Ovary (tissue), 3 donors: ENCODE measurements at regions not wholly inside any gene's neighbourhood (a gene's known extent, or its start where the extent isn't known, plus 50 kb on each side); places are given as distances from the start of the nearest gene placed in this dataset.

Source experiments
- CTCF ChIP-seq, 3 donors: fragments of 450-650 bp in 2 of 3; fragments of 200-600 bp in 1 of 3; IDR thresholded peaks; one replicate each; pipeline versions ENCODE4 v1.5.1 to v1.8.0; 2016 to 2022; ENCODE audit warnings: antibody characterized with exemption in 3 of 3, mild to moderate bottlenecking in 1 of 3
- EP300 ChIP-seq: sonication (generic); formaldehyde crosslinking; IDR thresholded peaks from one replicate; pipeline ENCODE4 v1.6.1; 2017; ENCODE audit warnings: antibody characterized with exemption
- POLR2A ChIP-seq: fragments of 450-650 bp; IDR thresholded peaks from one replicate; pipeline ENCODE4 v1.6.1; 2017; ENCODE audit warnings: antibody characterized with exemption, mild to moderate bottlenecking, moderate library complexity
- donor health status: DM: no; HTN: no; CAD: no.

DNA sequence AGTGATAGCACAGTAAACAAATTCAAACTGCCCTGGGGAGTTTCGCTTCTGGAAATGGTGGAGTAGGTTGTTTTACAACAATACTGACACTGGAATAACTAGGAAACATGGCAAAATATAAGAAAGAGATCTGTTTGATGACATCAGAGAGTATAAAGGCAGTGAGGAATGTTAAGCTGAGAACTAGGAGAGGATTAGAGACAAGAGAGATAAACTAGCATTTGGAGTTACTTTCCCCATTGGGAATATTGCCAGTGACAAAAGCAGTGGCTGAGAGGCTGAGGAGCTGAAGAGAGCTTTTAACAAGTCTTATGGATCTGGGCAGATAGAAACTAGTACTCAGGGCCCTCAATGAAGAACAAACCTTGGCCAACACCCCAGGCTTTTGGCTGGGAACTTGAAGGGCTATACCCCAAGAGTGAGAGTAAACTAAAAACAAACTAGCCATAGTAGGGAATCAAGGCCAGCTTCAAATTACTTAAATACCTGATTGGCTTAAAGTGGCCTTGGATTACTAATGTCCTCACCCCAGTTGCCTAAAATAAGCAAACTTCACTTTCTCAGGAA is 280.4 kb downstream of the KLF13 start:
- TF ChIP-seq POLR2A: no peak
- TF ChIP-seq CTCF (IDR thresholded peaks at IDR 0.05): no peak
- TF ChIP-seq EP300: no peak
